NOMO-1 treated with DMSO at 0.1 percent for 48 hours (cell line): ENCODE measurements at regions not wholly inside any gene's neighbourhood (a gene's known extent, or its start where the extent isn't known, plus 50 kb on each side); places are given as distances from the start of the nearest gene placed in this dataset.

ENCODE experiments used
- DNase-seq: peaks from one replicate; lab custom pipeline; 2025; ENCODE audit not compliant: unreplicated experiment; lab: John Stamatoyannopoulos, UW

DNA sequence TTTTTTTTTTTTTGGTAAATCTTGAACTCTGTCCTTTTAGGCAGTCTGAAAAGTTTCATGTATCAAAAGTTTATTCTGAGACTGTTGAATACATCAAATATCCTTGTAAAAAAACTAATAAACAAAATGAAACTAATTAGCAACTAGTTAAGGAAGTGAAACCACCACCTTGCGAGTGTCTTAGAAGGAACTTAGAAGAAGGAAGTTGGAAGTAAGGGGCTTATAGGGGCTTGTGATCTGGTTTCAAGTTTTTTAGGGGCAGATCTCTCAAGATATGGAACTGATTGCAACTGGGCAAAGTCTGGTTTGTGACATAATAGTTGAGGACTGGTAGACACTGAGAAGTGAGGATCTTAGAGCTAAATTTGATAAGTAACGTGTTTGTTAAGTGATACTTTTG lies 748.8 kb downstream of the C12orf50 start:
- peak; percentile 86 for DNase-seq

DNA sequence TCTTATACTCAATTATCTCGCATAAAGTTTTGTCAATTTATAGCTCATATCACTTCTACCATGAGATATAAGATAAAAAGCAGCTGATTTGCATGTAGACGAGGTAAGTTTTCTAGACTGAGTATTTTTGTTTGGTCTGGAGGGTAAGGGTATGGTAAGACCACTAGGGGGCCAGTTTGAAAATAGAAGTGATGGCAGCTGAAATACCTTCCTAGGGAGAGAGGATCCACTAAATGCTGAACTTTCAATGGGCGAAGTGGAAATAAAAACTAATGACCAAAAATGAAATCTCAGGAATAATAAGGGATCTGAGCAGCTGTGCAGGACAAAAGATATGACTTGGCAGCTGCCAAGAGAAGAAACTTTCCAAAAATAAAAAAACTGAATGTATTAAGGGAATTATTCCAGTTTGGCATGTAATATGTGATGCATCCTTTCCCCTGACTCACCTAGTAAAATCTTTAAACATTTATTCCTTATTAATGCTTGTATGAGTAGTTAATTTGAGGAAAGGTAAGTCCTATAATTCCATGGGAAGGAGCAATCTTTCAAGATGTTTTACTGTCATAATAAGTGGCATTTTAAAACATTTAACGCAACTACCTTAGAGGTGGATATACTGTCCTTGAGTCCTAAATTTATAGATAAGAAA lies 754.5 kb downstream of the C12orf50 start:
- DNase-seq, result no peak

- DNase-seq, result no peak
Observed at GRCh38 chr12:87272851-87273250, 756.4 kb downstream of the C12orf50 start.

GRCh38 chr12:87270919-87271318 lies 758.3 kb downstream of the C12orf50 start:
- no peak for DNase-seq

GRCh38 chr12:87266305-87266704 lies 762.9 kb downstream of the C12orf50 start:
- DNase-seq, result no peak

GRCh38 chr12:87259391-87259790 lies 769.8 kb downstream of the C12orf50 start:
- no peak for DNase-seq

GRCh38 chr12:87254381-87255030 lies 774.7 kb downstream of the C12orf50 start:
- DNase-seq, result no peak

DNA sequence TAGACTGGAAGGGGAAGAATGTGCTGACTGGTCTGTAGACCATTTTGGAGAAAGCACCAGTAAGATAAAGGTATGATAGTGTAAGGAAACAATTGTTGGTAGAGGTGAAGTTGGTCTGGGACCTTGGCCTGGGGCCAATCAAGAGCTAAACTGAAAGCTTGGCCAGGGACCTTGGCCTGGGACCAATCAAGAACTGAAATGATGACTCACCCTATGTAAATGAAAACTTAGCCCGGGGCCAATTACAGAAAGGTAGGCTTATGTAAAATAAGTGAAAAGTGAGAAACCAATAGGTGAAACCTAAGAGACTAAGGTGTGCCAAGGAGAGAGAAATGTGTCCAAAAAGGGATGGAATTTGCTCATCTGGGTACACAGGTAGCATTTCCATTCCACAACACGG lies 776.0 kb downstream of the C12orf50 start:
- no peak for DNase-seq

DNA sequence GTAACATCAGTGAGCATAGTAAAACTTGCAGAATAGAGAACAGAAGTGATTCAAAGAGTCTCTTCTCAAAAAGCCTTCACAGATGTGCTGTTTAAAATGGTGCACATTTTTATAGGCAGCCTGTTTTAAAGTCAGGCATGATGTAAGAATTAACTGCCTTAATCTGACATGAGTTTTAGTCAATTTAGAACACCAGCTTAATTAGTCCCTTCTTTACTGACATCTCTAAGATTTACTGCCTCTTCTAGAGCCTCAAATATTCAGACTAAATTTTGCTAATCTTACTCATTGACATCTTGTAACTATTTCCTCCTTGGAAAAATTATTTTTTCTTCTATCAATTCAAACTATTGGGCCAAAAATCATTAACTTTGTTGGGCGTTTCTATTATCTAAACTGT lies 782.5 kb downstream of the C12orf50 start:
- no peak for DNase-seq

GRCh38 chr12:87238466-87238865 lies 790.7 kb downstream of the C12orf50 start:
- no peak for DNase-seq

DNA sequence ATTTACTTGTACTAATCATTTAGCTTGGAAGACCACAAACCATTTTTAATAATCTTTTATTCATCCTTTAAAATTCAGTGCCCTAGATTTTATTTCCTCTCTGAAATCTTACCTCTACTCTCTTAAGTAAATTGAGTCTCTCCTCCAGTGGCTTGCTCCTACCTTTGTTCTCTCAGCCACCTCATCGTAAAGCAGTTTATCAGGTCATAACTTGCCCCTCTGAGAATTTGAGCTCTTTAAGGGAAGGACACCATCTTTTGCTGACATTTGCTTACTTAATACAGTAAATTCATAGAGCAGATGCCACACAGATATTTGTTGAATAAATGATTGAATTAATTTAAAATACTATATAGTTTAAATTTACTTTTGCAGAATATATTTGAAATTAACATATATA lies 794.3 kb downstream of the C12orf50 start:
- DNase-seq, result no peak

GRCh38 chr12:87233671-87234070 lies 795.5 kb downstream of the C12orf50 start:
- no peak for DNase-seq

GRCh38 chr12:87231818-87232217 lies 797.4 kb downstream of the C12orf50 start:
- no peak for DNase-seq

GRCh38 chr12:87230441-87230840 lies 798.8 kb downstream of the C12orf50 start:
- DNase-seq, result no peak

DNA sequence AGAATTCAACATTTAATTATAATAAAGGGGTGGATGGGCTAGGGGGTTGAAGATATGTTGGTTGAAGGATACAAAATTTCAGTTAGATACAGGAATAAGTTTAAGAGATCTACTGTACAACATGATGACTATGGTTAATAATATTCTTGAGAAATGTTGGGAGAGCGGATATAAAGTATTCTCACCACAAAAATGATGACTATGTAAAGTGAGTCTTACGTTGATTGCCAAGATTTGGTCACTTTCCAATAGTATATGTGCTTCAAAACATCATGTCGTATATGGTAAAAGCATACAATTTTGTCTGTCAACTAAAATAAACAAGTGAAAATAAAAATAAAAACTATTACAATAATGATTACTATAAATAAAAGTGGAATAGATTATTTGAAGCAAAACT lies 802.0 kb downstream of the C12orf50 start:
- no peak for DNase-seq

GRCh38 chr12:87217491-87217890 lies 811.7 kb downstream of the C12orf50 start:
- DNase-seq, result no peak

DNA sequence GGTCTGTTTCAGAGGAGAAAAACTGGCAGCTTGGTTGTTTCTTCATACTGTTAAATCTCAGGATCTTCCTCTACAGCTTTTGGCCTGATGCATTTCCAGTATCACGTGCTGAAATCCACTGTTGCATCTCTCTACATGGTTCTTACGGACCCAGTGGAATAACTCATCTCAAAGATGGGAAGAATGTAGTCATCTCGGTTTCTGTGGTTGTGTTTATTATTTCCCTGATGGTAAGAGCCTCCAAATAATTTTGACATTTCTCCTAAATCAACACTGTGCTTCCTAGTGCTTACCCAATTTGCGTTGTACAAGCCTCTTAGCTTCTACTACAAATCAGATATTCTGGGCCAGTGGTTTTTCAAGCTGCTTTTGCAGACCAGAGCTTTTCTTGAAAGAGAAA lies 812.8 kb downstream of the C12orf50 start:
- no peak for DNase-seq

GRCh38 chr12:87202189-87202588 lies 827.0 kb downstream of the C12orf50 start:
- DNase-seq, result no peak

GRCh38 chr12:87201598-87201997 lies 827.6 kb downstream of the C12orf50 start:
- DNase-seq, result no peak

- no peak for DNase-seq
Observed at GRCh38 chr12:87200289-87200979, 828.8 kb downstream of the C12orf50 start.

DNA sequence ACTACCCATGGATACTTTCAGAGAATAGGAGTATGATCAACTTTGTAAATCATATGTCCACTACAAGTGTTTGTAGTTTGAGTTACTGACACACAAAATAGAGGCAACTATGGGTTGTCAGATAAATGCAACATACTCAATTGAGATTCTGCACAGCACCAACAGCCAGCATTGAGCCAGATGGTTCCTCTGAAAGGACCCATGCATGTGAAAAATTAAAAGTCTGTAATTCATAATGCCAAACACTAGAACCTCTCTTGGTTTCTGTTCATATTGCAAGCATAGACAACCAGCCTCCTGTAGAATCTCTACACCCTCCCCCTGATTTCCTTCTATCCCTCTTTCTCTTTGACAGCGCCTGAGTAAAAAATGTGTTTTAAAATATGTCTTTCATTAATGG lies 831.0 kb downstream of the C12orf50 start:
- no peak for DNase-seq

DNA sequence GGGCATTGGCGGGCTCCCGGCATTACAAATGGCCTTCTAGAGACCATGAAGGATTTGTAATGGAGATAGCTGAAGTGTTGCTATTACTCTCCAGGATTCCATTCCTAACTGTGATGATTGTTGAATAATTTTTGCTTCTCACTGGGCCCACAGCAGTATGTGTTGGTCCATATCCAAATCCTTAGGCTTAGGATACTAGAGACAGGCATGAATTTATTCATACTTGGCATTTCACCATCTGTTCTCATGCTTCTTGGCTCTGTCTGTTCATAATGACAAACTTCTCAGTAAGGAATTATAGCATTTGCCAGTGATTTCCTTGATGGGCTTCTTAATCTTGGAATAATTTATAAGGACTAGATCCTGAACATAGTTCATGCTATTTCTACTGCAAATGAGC lies 832.9 kb downstream of the C12orf50 start:
- DNase-seq, result no peak
